ENCODE measurements at regions not wholly inside any gene's neighbourhood (a gene's known extent, or its start where the extent isn't known, plus 50 kb on each side); places are given as distances from the start of the nearest gene placed in this dataset.

DNA sequence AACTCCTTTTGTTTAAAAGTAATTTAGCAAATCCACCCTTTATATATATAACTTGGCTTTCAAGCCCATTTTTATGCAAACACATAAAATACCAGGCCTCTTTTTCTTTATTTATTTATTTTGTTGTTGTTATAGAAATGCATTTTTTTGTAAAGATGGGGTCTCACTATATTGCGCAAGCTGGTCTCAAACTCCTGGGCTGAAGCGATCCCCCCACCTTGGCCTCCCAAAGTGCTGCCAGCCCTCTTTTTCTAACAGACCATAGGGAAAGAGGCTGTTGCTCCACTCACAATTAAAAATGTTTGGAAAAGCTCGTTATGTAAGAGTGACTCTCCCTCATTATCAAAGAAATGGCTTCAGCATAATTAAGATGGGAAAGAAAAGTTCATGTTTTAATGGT, 440.9 kb downstream of the HACE1 start:
- H3K27ac ChIP-seq = no peak overlapping the region
- TF ChIP-seq ZFX (IDR thresholded peaks at IDR 0.05; ENCODE audit: borderline replicate concordance) = no peak
- TF ChIP-seq, protein P1, sequence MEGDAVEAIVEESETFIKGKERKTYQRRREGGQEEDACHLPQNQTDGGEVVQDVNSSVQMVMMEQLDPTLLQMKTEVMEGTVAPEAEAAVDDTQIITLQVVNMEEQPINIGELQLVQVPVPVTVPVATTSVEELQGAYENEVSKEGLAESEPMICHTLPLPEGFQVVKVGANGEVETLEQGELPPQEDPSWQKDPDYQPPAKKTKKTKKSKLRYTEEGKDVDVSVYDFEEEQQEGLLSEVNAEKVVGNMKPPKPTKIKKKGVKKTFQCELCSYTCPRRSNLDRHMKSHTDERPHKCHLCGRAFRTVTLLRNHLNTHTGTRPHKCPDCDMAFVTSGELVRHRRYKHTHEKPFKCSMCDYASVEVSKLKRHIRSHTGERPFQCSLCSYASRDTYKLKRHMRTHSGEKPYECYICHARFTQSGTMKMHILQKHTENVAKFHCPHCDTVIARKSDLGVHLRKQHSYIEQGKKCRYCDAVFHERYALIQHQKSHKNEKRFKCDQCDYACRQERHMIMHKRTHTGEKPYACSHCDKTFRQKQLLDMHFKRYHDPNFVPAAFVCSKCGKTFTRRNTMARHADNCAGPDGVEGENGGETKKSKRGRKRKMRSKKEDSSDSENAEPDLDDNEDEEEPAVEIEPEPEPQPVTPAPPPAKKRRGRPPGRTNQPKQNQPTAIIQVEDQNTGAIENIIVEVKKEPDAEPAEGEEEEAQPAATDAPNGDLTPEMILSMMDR (IDR thresholded peaks at IDR 0.05) = no peak

DNA sequence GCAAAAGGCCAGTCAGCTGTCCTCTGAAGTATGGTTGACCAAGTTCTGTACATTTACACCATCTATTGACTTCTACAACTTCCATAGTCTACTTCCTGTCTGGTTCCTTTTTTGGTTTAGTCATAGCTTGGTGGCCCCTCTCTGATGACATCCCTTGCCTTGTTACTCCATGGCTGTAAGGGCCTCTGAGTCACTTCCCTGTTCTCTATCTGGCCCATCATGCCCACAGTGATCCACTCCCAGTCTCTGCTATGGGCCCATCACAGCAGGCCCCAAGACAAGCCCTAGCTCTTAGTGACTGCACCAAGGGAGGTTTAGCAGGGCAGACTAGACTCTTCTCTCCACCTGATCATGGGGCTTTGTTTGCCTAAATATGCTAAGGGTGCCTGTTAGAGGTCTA, 441.6 kb downstream of the HACE1 start:
- H3K27ac ChIP-seq = no peak overlapping the region
- TF ChIP-seq, protein P1 (IDR thresholded peaks at IDR 0.05) = no peak
- TF ChIP-seq ZFX (IDR thresholded peaks at IDR 0.05; ENCODE audit: borderline replicate concordance) = no peak

DNA sequence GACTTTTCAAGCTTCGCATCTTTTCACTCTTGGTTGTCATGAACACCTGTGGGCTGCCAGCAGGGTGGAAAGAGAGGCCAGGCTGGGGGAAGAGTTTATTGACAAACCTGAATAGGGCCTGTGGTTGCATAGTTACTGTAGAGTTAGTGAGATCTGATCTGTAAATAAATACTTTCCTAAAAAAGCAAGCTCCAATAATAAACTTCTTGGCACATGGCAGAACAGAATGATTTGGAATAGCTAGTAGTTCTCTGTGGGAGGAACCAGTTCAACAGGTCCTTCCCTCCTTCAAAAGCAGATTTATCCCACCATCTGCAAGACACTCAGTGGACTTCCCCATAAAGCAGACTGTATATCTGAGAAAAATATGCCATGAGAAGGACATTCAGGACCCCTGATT, 445.0 kb downstream of the HACE1 start:
- TF ChIP-seq, protein P1 (IDR thresholded peaks at IDR 0.05) = no peak
- TF ChIP-seq ZFX (IDR thresholded peaks at IDR 0.05; ENCODE audit: borderline replicate concordance) = no peak
- no peak overlapping the region for H3K27ac ChIP-seq

DNA sequence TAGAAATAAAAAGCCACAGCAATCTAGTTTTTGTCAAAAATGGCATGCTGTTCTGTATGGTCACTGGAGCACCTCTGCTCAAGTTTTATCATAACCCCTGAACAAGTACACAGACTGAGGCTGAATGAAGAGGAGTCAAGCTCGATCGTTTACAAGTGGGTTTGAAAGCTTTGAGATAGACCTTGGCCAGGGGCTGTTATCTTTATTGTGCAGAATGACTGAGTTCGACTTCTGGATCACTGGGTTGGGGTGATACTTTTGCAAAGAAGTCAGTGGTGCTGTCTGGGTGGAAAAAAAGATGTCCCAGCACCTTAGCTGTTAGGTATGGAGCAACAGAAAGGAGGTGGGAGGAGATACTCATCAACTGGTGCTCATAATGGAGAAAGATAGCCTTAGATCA, 446.0 kb downstream of the HACE1 start:
- H3K27ac ChIP-seq = no peak overlapping the region
- TF ChIP-seq, protein P1 (IDR thresholded peaks at IDR 0.05) = no peak
- TF ChIP-seq ZFX (IDR thresholded peaks at IDR 0.05; ENCODE audit: borderline replicate concordance) = no peak

- H3K27ac ChIP-seq = no peak overlapping the region
- no peak for TF ChIP-seq ZFX (IDR thresholded peaks at IDR 0.05; ENCODE audit: borderline replicate concordance)
- TF ChIP-seq, protein P1 (IDR thresholded peaks at IDR 0.05) = no peak
These were observed 448.4 kb downstream of the HACE1 start for GRCh38 chr6:104411302-104411701.

DNA sequence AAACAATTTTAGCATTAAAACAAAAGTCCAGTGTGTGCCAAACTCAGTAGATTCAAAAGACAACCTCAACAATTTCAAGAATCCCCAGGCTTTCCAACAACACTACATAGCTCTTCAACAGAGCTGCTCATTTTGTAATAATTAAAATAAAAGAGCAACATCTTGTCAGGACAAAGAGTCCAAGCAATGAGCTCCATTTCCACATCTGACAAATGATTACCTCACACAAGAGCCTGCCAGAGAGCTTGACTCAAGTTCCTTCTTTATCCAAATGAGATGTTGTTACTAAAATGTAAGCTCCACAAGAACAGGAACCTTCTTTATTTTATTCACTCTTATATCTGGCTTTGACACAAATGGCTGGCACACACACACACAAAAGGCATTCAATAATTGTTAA, 449.8 kb downstream of the HACE1 start:
- TF ChIP-seq, protein P1 (IDR thresholded peaks at IDR 0.05) = no peak
- TF ChIP-seq ZFX (IDR thresholded peaks at IDR 0.05; ENCODE audit: borderline replicate concordance) = no peak
- no peak overlapping the region for H3K27ac ChIP-seq

GRCh38 chr6:104407957-104408356, 451.8 kb downstream of the HACE1 start:
- H3K27ac ChIP-seq = no peak overlapping the region
- TF ChIP-seq, protein P1 (IDR thresholded peaks at IDR 0.05) = no peak
- no peak for TF ChIP-seq ZFX (IDR thresholded peaks at IDR 0.05; ENCODE audit: borderline replicate concordance)

All from 22Rv1 (cell line).